Transverse colon (tissue), 4 donors: ENCODE measurements at regions not wholly inside any gene's neighbourhood (a gene's known extent, or its start where the extent isn't known, plus 50 kb on each side); places are given as distances from the start of the nearest gene placed in this dataset.
"Not testable (repeated sequence)": the region's sequence is repeated elsewhere in the genome, so short reads cannot be mapped to it uniquely, and the experiment has no call there.

Source experiments
- EP300 ChIP-seq: sonication (generic); formaldehyde crosslinking; IDR thresholded peaks from one replicate; pipeline ENCODE4 v1.6.1; 2017; ENCODE audit warnings: antibody characterized with exemption, low read depth
- POLR2AphosphoS5 ChIP-seq, 3 donors: sonication (generic); formaldehyde crosslinking; IDR thresholded peaks; one replicate each; pipeline ENCODE4 v1.6.1; 2016; ENCODE audit warnings: antibody characterized with exemption in 3 of 3
- TF ChIP-seq, protein P1 (sequence below), 5 experiments: fragments of 200-600 bp in 3 of 5; fragments of 450-650 bp in 2 of 5; sonication (generic) in 3 of 5; IDR thresholded peaks; 1 replicate in 2 of 5; 2 replicates in 3 of 5; pipeline ENCODE4 v1.5.1; 2016 to 2017; ENCODE audit warnings: antibody characterized with exemption in 5 of 5, inconsistent platforms in 3 of 5, mild to moderate bottlenecking in 2 of 5, moderate library complexity in 1 of 5

GRCh38 chr4:144864891-144865290, 218.9 kb downstream of the HHIP start:
- TF ChIP-seq, protein P1, sequence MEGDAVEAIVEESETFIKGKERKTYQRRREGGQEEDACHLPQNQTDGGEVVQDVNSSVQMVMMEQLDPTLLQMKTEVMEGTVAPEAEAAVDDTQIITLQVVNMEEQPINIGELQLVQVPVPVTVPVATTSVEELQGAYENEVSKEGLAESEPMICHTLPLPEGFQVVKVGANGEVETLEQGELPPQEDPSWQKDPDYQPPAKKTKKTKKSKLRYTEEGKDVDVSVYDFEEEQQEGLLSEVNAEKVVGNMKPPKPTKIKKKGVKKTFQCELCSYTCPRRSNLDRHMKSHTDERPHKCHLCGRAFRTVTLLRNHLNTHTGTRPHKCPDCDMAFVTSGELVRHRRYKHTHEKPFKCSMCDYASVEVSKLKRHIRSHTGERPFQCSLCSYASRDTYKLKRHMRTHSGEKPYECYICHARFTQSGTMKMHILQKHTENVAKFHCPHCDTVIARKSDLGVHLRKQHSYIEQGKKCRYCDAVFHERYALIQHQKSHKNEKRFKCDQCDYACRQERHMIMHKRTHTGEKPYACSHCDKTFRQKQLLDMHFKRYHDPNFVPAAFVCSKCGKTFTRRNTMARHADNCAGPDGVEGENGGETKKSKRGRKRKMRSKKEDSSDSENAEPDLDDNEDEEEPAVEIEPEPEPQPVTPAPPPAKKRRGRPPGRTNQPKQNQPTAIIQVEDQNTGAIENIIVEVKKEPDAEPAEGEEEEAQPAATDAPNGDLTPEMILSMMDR (IDR thresholded peaks at IDR 0.05) = not testable (repeated sequence)
- TF ChIP-seq EP300; POLR2AphosphoS5 (IDR thresholded peaks at IDR 0.05): not testable (repeated sequence)
